ENCODE measurements at regions not wholly inside any gene's neighbourhood (a gene's known extent, or its start where the extent isn't known, plus 50 kb on each side); places are given as distances from the start of the nearest gene placed in this dataset.
"Not testable (repeated sequence)": the region's sequence is repeated elsewhere in the genome, so short reads cannot be mapped to it uniquely, and the experiment has no call there.

GRCh38 chr7:65124600-65124999 lies 118.1 kb upstream of the ERV3-1 start:
- TF ChIP-seq CTCF (conservative IDR thresholded peaks at IDR 0.05; ENCODE audit: low read length); EZH2phosphoT487 (IDR thresholded peaks at IDR 0.05; ENCODE audit: borderline replicate concordance): not testable (repeated sequence)
